ES-I3 (cell line): ENCODE measurements at regions not wholly inside any gene's neighbourhood (a gene's known extent, or its start where the extent isn't known, plus 50 kb on each side); places are given as distances from the start of the nearest gene placed in this dataset.
"Not testable (repeated sequence)": the region's sequence is repeated elsewhere in the genome, so short reads cannot be mapped to it uniquely, and the experiment has no call there.

Source experiments
- H3K36me3 ChIP-seq: 2 replicates; pipeline ENCODE4 v1.6.1; 2013; ENCODE audit warnings: mild to moderate bottlenecking, low read length, control low read depth, moderate library complexity; ENCODE audit not compliant: insufficient read depth
- H3K4me1 ChIP-seq: 2 replicates; pipeline ENCODE4 v1.6.1; 2013; ENCODE audit warnings: mild to moderate bottlenecking, control low read depth, low read length; ENCODE audit not compliant: insufficient read depth
- H3K9ac ChIP-seq: 2 replicates; pipeline ENCODE4 v1.6.1; 2013; ENCODE audit warnings: low read depth, mild to moderate bottlenecking, low read length, moderate library complexity
- H3K9me3 ChIP-seq: 2 replicates; pipeline ENCODE4 v1.6.1; 2013; ENCODE audit warnings: mild to moderate bottlenecking, low read length, moderate library complexity; ENCODE audit not compliant: control insufficient read depth, insufficient read depth

DNA sequence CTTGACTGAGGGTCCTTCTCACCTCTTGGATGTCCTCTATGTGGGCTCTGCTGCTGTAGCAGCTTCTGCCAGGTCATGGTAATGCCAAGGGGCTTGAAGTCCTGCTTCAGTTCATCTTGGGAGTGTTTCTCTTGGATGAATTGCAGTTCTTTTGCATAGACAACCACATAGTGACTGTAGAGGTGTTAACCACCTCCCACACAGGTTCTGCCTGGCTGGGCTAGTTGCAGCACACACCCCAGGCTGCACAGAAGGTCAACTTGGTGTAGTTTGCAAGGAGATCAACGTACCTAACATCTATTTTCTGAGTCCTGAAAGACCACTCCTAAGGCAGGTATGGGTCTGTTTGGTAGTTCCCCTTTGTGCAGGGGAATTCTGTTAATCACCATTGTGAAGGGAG lies 108.1 kb downstream of the ADCYAP1 start:
- Histone ChIP-seq H3K9ac (no peak overlapping the region), H3K9me3 (no peaks in the 10 kb centered on the region), H3K4me1 (peaks cover 41% of the 10 kb centered on the region), H3K36me3 (no peaks in the 10 kb centered on the region)

DNA sequence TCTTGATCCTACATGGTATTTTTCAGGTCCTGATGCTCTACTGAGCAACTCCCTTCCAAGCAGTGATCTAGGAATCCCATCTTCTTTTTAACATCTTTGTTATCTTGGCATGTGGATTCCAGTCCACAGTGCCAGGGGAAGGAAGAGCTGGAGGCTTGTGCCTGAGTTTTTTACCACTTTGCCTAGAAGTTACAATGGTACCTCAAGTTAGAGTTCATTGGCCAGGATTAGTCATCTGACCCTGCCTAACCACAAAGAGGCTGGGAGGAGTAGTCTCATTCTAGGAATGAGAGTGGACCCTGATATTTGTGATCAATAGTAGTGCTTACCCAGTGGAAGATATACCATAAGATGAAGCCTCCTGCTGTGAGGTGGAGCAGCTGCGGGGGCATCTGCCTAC lies 109.3 kb downstream of the ADCYAP1 start:
- Histone ChIP-seq H3K4me1 (peaks cover 49% of the 10 kb centered on the region), H3K9me3 (no peaks in the 10 kb centered on the region), H3K36me3 (no peaks in the 10 kb centered on the region), H3K9ac (no peak overlapping the region)

DNA sequence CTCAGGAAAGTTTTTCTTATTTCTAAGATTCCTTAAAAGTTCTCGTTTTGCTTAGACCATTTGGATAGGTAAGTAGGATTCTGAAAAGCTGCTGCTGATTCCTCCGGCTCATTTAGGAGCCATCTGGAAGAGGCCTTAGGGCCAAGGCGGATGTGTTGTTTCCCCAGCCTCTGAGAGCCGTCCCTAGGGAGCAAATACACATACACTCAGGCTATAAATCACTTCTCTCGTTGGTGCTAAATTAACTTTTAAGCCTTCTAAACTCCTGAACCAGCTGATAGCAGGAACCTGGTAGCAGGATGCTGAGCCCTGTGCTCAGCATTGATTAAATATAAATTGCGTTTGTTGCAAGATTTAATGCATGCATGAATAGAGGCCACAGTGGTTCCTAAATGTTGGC lies 109.8 kb downstream of the ADCYAP1 start:
- H3K9me3 ChIP-seq, result no peaks in the 10 kb centered on the region
- no peaks in the 10 kb centered on the region for H3K36me3 ChIP-seq
- H3K9ac ChIP-seq, result no peak overlapping the region
- peaks cover 49% of the 10 kb centered on the region for H3K4me1 ChIP-seq

DNA sequence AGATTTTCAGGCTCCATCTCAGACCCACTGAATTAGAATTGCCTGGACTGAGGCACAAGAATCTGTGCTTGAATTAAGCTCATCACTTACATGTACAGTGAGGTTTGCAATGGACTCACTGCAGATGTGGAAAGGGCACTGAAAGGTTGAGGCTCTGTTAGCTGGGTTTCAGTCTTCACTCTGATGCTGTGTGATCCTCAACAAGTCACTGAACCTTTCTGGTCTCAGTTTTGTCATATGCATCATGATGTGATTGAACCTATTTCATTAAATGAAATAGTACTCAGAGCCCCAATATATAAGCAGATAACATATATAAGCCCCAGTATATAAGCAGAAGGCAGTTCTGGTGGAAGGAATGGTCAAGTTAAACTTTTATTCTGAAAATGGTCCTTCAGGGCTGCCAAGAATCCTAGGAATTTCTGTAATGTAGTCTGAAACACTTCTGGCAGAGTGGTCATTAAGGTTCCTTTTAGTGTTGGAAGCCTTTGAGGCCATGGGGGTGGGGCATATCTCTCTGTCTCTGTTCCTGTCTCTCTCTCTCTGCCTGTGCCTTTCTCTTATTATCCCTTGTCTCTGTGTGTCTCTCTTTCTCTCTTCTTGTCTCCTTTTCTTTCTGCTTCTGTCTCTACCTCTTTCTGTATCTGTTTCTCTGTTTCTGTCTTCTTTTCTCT lies 110.4 kb downstream of the ADCYAP1 start:
- Histone ChIP-seq H3K9ac (no peak overlapping the region), H3K9me3 (no peaks in the 10 kb centered on the region), H3K4me1 (peaks cover 49% of the 10 kb centered on the region), H3K36me3 (no peaks in the 10 kb centered on the region)

DNA sequence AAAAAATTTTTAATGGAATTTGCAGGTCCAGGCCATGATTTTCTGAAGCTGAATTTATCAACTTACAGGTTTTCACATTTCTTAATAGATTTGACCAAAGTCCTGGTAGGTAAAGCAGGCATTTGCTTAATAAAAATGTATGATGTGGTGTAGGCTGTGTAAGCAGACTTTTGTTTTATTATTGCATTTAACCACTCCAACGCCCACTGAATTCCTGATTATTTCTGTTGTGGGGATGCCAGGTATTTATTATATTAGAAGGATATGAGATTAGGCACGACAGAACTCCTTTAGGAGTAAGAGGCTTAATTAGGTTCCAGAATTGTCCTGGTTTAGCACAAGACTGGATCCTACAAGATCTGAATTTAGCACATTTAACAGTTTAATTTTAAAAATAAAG lies 111.1 kb downstream of the ADCYAP1 start:
- no peak overlapping the region for H3K9ac ChIP-seq
- H3K9me3 ChIP-seq, result no peaks in the 10 kb centered on the region
- H3K36me3 ChIP-seq, result no peaks in the 10 kb centered on the region
- H3K4me1 ChIP-seq, result peaks cover 49% of the 10 kb centered on the region

DNA sequence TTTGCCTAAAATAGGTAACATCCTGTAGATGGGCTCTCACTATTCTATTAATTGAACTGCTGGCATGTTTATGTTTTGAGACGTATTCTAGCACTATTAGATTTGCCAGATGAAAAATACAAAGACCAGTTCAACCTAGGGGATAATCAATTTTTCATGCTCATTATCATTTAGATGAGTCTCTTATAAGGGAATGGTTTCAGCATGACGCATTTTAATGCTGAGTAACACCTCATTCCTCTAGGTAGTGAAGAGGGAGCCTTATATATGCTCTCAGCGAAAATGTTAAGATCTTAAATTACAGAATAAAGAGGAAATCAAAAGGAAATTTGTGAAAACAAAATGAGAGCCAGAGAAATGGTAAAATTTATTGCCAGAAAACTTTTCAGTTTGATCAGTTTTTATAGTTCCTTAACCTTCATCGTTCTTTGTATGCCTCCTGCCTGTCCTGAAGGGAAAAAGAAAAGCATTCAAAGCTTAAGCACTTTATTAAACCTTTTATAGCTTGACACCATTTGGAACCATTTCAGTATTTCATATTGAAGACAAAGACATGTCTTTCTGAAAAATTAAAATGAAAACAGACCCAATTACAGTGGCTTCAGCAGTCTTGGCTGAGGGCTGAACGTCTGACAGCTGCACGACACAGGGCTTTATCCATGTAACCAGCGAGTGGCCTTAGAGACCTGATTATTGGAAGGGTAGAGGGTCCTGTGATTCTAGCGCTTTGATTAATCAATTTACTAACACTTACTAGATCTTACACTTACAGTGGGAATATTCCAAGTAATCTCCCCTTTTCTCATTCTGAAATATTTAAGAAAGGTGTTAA lies 112.8 kb downstream of the ADCYAP1 start:
- H3K9ac ChIP-seq, result no peak overlapping the region; the same call in 1 of the 2 replicates
- no peaks in the 10 kb centered on the region for H3K36me3 ChIP-seq
- peaks cover 47% of the 10 kb centered on the region for H3K4me1 ChIP-seq
- H3K9me3 ChIP-seq, result no peaks in the 10 kb centered on the region

DNA sequence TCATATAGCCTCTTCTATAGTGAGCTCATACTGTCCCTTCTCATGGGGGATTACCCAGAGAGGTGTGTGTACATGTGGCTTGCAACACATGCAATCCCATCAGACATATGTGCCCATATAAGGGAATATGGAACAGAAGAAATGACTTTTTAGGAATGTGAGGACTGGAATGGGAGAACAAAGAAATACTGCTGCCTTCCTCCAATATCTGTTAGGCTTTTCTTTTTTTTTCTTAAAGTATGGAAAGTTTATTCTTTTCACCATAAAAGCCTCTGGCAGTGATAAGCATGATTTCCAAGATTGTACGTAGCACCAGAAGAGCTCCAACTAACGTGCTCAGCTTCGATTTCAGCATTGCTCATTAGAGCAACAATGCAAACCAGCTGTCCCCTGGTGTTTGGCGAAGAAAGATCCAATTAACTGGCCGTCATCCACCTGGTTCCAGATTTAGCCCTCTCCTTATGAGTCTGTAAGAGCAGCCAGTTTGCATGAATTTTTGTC lies 113.6 kb downstream of the ADCYAP1 start:
- no peaks in the 10 kb centered on the region for H3K9me3 ChIP-seq
- no peaks in the 10 kb centered on the region for H3K36me3 ChIP-seq
- H3K9ac ChIP-seq, result no peak overlapping the region
- peaks cover 45% of the 10 kb centered on the region for H3K4me1 ChIP-seq

DNA sequence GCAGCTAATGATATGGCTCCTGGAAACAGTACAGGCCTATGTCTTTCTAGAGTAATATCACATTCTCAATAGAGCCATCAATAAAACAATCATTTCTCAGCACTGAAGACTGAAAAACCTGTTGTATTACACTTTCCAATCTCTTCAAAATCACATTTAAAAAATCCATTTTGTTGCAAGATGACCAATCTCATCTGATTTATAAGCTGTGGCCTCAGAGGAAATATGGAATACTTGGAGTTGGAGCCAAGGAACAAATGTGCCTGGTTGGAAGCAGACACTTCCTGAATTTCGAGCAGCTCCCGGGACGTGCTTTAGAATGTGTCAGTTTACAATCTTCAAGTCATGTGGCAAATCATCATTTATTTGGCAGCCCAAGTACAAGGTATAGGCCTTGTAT lies 114.5 kb downstream of the ADCYAP1 start:
- Histone ChIP-seq H3K4me1 (peaks cover 37% of the 10 kb centered on the region), H3K9me3 (no peaks in the 10 kb centered on the region), H3K36me3 (no peaks in the 10 kb centered on the region), H3K9ac (no peak overlapping the region)

DNA sequence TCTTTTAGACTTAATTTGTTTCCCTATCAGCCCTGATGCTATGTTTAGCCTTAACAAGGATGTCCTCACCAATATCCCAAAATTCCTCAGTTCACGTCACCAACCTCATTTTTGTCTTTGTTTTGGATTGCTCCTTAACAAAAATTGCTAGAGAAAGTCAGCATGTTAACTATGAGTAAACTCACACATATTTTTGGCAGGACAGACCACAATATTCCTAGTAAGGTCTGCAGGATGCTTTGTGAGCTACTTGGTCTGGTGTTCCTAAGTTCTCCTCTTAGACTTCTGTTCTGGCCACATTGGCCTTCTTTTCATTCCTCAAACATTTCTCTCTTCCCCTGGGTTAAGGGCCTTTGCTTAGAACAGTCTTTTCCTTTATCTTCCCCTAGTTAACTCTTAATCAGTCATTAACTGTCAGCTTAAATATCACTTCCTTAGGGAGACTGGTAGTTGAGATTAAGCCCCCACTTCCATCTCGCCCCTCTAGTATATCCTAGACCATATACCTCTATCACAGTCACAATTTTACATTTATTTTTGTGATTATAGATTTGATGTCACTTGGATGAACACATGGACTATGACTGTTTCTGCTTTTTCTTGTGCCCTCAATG lies 116.2 kb downstream of the ADCYAP1 start:
- Histone ChIP-seq H3K9ac (no peak overlapping the region), H3K4me1 (peaks cover 20% of the 10 kb centered on the region), H3K9me3 (no peaks in the 10 kb centered on the region), H3K36me3 (no peaks in the 10 kb centered on the region)

DNA sequence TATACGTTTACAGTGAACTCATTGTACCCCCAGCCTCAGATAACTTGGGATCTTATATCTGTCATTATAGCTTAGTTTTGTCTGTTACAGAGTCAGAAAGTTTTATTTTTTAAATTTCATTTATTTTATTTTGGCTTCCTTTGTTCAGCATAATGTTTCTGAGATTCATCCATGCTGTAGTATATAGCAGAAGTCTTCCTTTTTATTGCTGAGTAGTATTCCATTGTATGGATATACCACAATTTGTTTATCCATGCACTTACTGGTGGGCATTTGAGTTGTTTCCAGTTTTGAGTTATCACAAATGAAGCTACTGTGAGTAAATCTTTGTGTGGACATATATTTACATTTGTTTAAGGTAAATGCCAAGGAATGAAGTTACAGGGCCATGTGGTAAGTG lies 122.3 kb downstream of the ADCYAP1 start:
- H3K9me3 ChIP-seq, result no peaks in the 10 kb centered on the region; the same call in 1 of the 2 replicates
- H3K9ac ChIP-seq, result no peak overlapping the region
- H3K36me3 ChIP-seq, result no peaks in the 10 kb centered on the region

DNA sequence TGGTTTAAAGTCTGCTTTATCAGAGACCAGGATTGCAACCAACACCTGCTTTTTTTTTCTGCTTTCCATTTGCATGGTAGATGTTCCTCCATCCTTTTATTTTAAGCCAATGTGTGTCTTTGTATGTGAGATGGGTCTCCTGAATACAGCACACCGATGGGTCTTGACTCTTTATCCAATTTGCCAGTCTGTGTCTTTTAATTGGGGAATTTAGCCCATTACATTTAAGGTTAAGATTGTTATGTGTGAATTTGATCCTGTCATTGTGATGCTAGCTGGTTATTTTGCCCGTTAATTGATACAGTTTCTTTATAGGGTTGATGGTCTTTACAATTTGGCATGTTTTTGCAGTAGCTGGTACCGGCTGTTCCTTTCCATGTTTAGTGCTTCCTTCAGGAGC lies 128.4 kb downstream of the ADCYAP1 start:
- H3K9me3 ChIP-seq, H3K9ac ChIP-seq: not testable (repeated sequence)

More for the DNA sequence above, 122.3 kb downstream of the ADCYAP1 start:
- no peaks in the 10 kb centered on the region for H3K4me1 ChIP-seq

DNA sequence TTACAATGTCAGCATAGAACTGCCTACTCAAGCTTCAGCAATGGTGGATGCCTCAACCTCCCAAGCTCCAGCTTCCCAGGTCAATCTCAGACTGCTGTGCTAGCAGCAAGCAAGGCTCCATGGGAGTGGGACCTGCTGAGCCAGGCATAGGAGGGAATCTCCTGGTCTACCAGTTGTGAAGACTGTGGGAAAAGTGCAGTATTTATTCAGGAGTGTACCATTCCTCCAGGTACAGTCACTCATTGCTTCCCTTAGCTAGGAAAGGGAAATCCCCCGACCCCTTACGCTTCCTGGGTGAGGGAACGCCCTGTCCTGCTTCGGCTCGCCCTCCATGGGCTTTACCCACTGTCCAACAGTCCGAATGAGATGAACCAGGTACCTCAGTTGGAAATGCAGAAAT lies 130.3 kb downstream of the ADCYAP1 start:
- Histone ChIP-seq H3K9ac (no peak overlapping the region), H3K9me3 (peaks cover 3% of the 10 kb centered on the region; the same call in 1 of the 2 replicates), H3K4me1 (no peaks in the 10 kb centered on the region), H3K36me3 (no peaks in the 10 kb centered on the region)

More for the DNA sequence above, 128.4 kb downstream of the ADCYAP1 start:
- H3K36me3 ChIP-seq, H3K4me1 ChIP-seq: not testable (repeated sequence)

DNA sequence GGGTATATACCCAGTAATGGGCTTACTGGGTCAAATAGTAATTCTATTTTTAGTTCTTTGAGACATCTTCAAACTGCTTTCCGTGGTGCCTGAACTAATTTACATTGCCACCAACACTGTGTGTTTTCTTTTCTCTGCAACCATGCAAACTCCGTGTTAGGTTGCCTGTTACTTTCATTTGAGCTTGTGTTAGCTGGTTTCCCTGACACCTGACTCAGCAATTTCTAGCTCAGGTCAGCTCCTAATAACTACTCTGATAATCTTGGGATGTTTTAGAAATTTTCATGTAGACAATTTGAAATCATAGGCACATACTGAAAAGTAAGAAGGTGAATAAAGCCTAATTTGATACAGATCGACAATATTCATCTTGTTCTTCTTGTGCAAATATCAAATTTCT lies 132.3 kb downstream of the ADCYAP1 start:
- Histone ChIP-seq H3K36me3 (no peaks in the 10 kb centered on the region), H3K9me3 (0 out of 2 replicates have a peak, but pooled peaks cover 3% of the 10 kb centered on the region), H3K9ac (no peak overlapping the region), H3K4me1 (no peaks in the 10 kb centered on the region)

DNA sequence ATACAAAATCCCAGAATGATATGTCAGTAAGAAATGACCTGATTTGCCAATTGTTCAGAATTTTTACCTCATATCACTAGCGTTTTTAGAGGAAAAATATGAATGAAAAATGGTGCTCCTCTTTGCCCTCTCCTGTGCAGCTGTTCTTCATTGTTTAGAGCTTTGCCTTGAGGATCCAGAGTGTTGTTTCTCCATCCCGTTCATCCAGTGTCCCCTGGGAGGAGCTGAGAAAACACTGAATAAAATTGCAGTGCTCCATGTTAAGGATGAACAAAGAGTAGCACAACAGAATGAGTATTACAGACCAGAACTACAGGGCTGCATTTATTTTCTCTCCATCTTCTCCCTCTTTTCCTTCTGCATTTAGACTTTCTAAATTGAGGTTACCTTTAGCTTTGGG lies 133.1 kb downstream of the ADCYAP1 start:
- Histone ChIP-seq H3K4me1 (no peaks in the 10 kb centered on the region), H3K9me3 (0 out of 2 replicates have a peak, but pooled peaks cover 3% of the 10 kb centered on the region), H3K36me3 (no peaks in the 10 kb centered on the region), H3K9ac (no peak overlapping the region)
